GF-D8 (cell line): ENCODE measurements at regions not wholly inside any gene's neighbourhood (a gene's known extent, or its start where the extent isn't known, plus 50 kb on each side); places are given as distances from the start of the nearest gene placed in this dataset.

Source experiments
- DNase-seq: peaks from one replicate; lab custom pipeline; 2025; lab: John Stamatoyannopoulos, UW

DNA sequence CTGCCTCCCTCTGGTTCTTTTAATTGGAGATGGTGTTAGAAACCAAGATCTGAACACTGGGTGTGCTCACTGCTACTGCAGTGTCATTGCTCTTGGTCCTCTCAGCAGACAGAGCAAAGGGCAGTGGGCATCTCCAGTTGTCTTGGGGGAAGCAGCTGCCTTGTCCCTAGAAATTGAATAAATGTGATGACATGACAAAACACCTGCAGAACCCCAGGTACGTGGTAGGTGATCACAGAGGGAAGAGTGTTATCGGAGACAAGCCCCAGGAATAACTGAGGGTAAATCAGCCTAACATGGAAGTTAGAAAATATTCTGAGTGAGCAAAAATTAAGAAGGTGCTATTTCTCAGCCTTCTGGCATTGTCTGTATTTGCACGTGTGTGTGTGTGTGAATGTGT, 311.9 kb upstream of the HDAC4 start:
- no peak for DNase-seq

- DNase-seq = no peak
These were observed 311.2 kb upstream of the HDAC4 start for GRCh38 chr2:239711911-239712570.

- no peak for DNase-seq
These were observed 310.4 kb upstream of the HDAC4 start for GRCh38 chr2:239710953-239711861.

- DNase-seq = no peak
These were observed 305.5 kb upstream of the HDAC4 start for GRCh38 chr2:239706367-239706766.

DNA sequence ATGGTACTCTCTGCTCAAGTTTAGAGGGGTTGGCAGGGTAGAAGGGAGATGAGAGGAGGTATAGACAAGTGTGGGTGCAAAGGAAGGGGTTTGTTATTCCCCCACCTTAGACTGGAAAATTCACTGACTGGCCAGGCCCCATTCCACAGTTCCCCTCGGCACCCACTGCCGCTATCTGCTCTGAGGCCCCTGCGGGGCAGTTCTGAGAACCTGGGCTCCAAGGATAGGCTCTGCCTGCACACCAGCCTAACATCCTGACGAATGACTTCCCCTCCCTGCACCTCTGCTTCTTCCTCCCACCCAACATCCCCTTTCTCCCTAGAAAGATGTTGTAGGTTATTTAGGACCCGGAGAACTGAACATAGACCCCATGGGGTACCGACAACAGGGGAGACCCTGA, 303.9 kb upstream of the HDAC4 start:
- DNase-seq = no peak

GRCh38 chr2:239703834-239704233, 303.0 kb upstream of the HDAC4 start:
- no peak for DNase-seq

DNA sequence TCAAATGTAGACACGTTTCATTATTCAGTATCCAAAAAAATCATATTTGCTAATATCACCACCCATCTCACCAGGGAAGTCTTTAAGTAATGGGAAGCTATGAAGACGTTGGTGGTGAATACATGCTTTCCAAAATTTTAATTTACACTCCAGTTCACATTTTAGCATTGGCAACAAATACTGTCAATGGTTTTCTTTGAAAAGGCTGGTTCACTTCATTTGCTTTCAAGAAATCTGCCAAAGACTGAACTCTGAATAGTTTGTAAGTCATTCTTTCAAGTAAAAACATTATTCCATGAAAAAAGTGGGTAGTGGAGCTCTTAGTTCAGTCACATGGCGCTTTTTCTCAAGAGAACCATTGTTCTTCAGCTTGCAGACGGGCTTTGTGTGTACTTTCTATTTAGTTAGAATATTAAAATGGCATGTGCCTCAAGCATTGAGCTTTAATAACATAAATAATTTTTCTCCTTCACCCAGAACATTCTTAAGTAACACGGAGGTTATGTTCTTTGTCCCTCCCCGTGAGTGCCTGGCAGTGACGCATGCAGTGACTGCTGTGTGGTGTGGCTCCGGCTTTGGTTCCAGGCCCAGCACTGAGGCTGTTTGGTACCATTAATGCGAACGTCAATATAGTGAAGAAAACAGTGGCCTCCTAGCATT, 300.0 kb upstream of the HDAC4 start:
- DNase-seq = no peak

GRCh38 chr2:239697399-239698164, 296.8 kb upstream of the HDAC4 start:
- DNase-seq = no peak

GRCh38 chr2:239696559-239697207, 295.9 kb upstream of the HDAC4 start:
- no peak for DNase-seq

GRCh38 chr2:239695728-239696240, 295.0 kb upstream of the HDAC4 start:
- no peak for DNase-seq

GRCh38 chr2:239695106-239695727, 294.4 kb upstream of the HDAC4 start:
- no peak for DNase-seq

GRCh38 chr2:239694487-239694886, 293.7 kb upstream of the HDAC4 start:
- no peak for DNase-seq

GRCh38 chr2:239693761-239694415, 293.1 kb upstream of the HDAC4 start:
- DNase-seq = no peak

DNA sequence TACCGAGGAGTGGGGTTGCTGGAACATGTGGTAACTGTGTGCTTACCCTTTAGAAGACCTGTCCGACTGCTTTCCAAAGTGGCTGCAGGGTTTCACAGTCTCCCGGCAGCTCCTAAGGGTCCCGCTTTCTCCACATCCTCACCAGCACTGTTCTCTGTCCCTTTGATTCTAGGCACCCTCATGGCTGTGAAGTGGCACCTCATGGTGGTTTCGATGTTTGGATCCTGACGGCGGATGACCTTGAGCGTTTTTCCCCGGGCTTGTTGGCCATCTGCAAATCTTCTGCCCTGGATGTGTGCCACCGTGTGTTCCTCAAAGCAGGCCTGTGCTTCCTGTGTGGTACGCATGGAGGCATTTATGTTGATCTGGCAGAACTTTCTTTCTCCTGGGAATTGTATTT, 292.5 kb upstream of the HDAC4 start:
- DNase-seq = no peak

GRCh38 chr2:239692919-239693318, 292.1 kb upstream of the HDAC4 start:
- no peak for DNase-seq

DNA sequence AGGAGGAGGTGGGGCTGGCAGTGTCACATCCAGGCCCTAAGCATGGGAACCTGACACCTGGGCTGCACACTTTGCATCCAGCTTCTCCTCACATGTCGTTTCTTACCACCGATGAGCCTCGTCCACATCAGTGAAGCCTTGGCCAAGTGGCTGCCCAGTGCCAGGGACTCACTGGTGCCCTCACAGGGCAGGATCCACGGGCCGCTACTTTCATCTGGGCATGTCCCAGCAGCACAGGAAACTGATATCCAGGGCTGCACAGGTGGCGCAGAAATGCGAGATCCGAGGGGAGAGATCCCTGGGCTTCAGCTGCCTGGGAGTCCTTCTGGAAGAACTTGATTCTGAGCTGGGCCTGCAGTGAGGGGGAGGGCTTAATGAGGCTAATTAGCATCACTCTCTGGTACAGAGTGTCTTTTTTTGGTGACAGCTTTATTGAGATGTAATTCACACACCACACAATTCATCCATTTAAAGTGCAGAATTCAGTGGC, 291.6 kb upstream of the HDAC4 start:
- DNase-seq = no peak

GRCh38 chr2:239691720-239692119, 290.9 kb upstream of the HDAC4 start:
- no peak for DNase-seq

- DNase-seq = no peak
These were observed 290.1 kb upstream of the HDAC4 start for GRCh38 chr2:239690651-239691631.

GRCh38 chr2:239689985-239690384, 289.2 kb upstream of the HDAC4 start:
- DNase-seq = no peak
